ENCODE measurements at regions not wholly inside any gene's neighbourhood (a gene's known extent, or its start where the extent isn't known, plus 50 kb on each side); places are given as distances from the start of the nearest gene placed in this dataset.

GRCh38 chr4:154959756-154960155 is 178.7 kb downstream of the RBM46 start:
- no peak for TF ChIP-seq CTCF (IDR thresholded peaks at IDR 0.05)
- no peak for TF ChIP-seq ZFX (IDR thresholded peaks at IDR 0.05; ENCODE audit: borderline replicate concordance)
